SKM-1 treated with dmso at 0.1 percent for 144 hours (cell line): ENCODE measurements at regions not wholly inside any gene's neighbourhood (a gene's known extent, or its start where the extent isn't known, plus 50 kb on each side); places are given as distances from the start of the nearest gene placed in this dataset.
"Not testable (repeated sequence)": the region's sequence is repeated elsewhere in the genome, so short reads cannot be mapped to it uniquely, and the experiment has no call there.

ENCODE experiments used
- DNase-seq: peaks from one replicate; lab custom pipeline; 2025; ENCODE audit not compliant: unreplicated experiment; lab: John Stamatoyannopoulos, UW

- not testable (repeated sequence) for DNase-seq
Measured at GRCh38 chr7:106713452-106713851, 52.5 kb upstream of the CCDC71L start.

- not testable (repeated sequence) for DNase-seq
Measured at GRCh38 chr7:106714590-106715442, 53.9 kb upstream of the CCDC71L start.

GRCh38 chr7:106715730-106716129 is 54.8 kb upstream of the CCDC71L start:
- no peak for DNase-seq

- no peak for DNase-seq
Measured at GRCh38 chr7:106717254-106717954, 56.4 kb upstream of the CCDC71L start.

- peak; percentile 47 for DNase-seq
Measured at GRCh38 chr7:106717955-106718871, 57.3 kb upstream of the CCDC71L start.

- DNase-seq: no peak
Measured at GRCh38 chr7:106720641-106721040, 59.7 kb upstream of the CCDC71L start.

GRCh38 chr7:106721816-106722785 is 61.1 kb upstream of the CCDC71L start:
- DNase-seq: no peak

GRCh38 chr7:106723398-106723797 is 62.4 kb upstream of the CCDC71L start:
- DNase-seq: no peak

GRCh38 chr7:106729720-106730385 is 68.9 kb upstream of the CCDC71L start:
- no peak for DNase-seq

- DNase-seq: peak; percentile 46
Measured at GRCh38 chr7:106731187-106731586, 70.2 kb upstream of the CCDC71L start.

GRCh38 chr7:106731646-106732444 is 70.9 kb upstream of the CCDC71L start:
- DNase-seq: no peak

- no peak for DNase-seq
Measured at GRCh38 chr7:106735637-106736036, 74.7 kb upstream of the CCDC71L start.

GRCh38 chr7:106736123-106736507 is 75.2 kb upstream of the CCDC71L start:
- DNase-seq: no peak

- peak; percentile 45 for DNase-seq
Measured at GRCh38 chr7:106736508-106737201, 75.7 kb upstream of the CCDC71L start.

- DNase-seq: no peak
Measured at GRCh38 chr7:106737202-106737562, 76.2 kb upstream of the CCDC71L start.

GRCh38 chr7:106740806-106741205 is 79.8 kb upstream of the CCDC71L start:
- DNase-seq: no peak

- DNase-seq: no peak
Measured at GRCh38 chr7:106744563-106745091, 83.7 kb upstream of the CCDC71L start.

GRCh38 chr7:106747301-106747700 is 86.3 kb upstream of the CCDC71L start:
- DNase-seq: not testable (repeated sequence)
